Ishikawa (cell line): ENCODE measurements at regions not wholly inside any gene's neighbourhood (a gene's known extent, or its start where the extent isn't known, plus 50 kb on each side); places are given as distances from the start of the nearest gene placed in this dataset.

Source experiments
- CEBPB ChIP-seq: IDR thresholded peaks from 2 replicates; pipeline ENCODE4 v1.6.1; 2012
- EGR1 ChIP-seq: IDR thresholded peaks from 2 replicates; pipeline ENCODE4 v1.6.1; 2012
- FOXM1 ChIP-seq: IDR thresholded peaks from 2 replicates; pipeline ENCODE4 v1.6.1; 2012; ENCODE audit warnings: low read depth, borderline replicate concordance
- MAX ChIP-seq: IDR thresholded peaks from 2 replicates; pipeline ENCODE4 v1.6.1; 2012
- RAD21 ChIP-seq: IDR thresholded peaks from 2 replicates; pipeline ENCODE4 v1.6.1; 2012; ENCODE audit warnings: low read depth
- REST ChIP-seq: IDR thresholded peaks from 2 replicates; pipeline ENCODE4 v1.6.1; 2012; ENCODE audit warnings: low read depth, mild to moderate bottlenecking
- TAF1 ChIP-seq: IDR thresholded peaks from 2 replicates; pipeline ENCODE4 v1.6.1; 2012; ENCODE audit warnings: low read depth, mild to moderate bottlenecking
- TCF12 ChIP-seq: IDR thresholded peaks from 2 replicates; pipeline ENCODE4 v1.6.1; 2012; ENCODE audit warnings: low read depth

GRCh38 chr22:48885271-48885918 is 942.3 kb downstream of the BRD1 start:
- no peak for TF ChIP-seq RAD21
- no peak for TF ChIP-seq FOXM1
- TF ChIP-seq REST, result no peak
- no peak for TF ChIP-seq CEBPB
- TF ChIP-seq MAX, result no peak
- no peak for TF ChIP-seq TAF1
- no peak for TF ChIP-seq EGR1
- no peak for TF ChIP-seq TCF12
